Lung (tissue), 11 donors: ENCODE measurements at regions not wholly inside any gene's neighbourhood (a gene's known extent, or its start where the extent isn't known, plus 50 kb on each side); places are given as distances from the start of the nearest gene placed in this dataset.

Experiments used
- ATAC-seq: fragments of 200-7000 bp; cut with Tn5 transposase; one replicate; pipeline ENCODE4 v1.9.1; 2020; ENCODE audit warnings: moderate number of reproducible peaks; ENCODE audit not compliant: insufficient read depth, low FRiP score
- DNase-seq, 3 donors: peaks; one replicate each; pipeline ENCODE4 v3.0.0-alpha.2; 2013 to 2017
- H3K27ac ChIP-seq, 2 donors: one replicate each; pipeline ENCODE4 v1.5.1; 2013; ENCODE audit warnings: mild to moderate bottlenecking in 2 of 2, moderate library complexity in 2 of 2, control low read depth in 1 of 2, inconsistent platforms in 1 of 2, low read depth in 1 of 2, low read length in 1 of 2
- H3K27me3 ChIP-seq, 3 donors: one replicate each; pipeline ENCODE4 v1.5.1; 2013; ENCODE audit warnings: low read length in 2 of 3; ENCODE audit not compliant: control insufficient read depth in 3 of 3, insufficient read depth in 3 of 3
- H3K36me3 ChIP-seq, 4 donors: one replicate each; pipeline ENCODE4 v1.5.1; 2013; ENCODE audit warnings: low read length in 4 of 4, mild to moderate bottlenecking in 1 of 4, moderate library complexity in 1 of 4; ENCODE audit not compliant: control insufficient read depth in 4 of 4, insufficient read depth in 4 of 4
- H3K4me1 ChIP-seq, 5 donors: one replicate each; pipeline ENCODE4 v1.5.1; 2013; ENCODE audit warnings: low read length in 5 of 5, mild to moderate bottlenecking in 2 of 5, moderate library complexity in 1 of 5; ENCODE audit not compliant: control insufficient read depth in 5 of 5, insufficient read depth in 5 of 5
- H3K4me3 ChIP-seq: one replicate; pipeline ENCODE4 v1.5.1; 2013; ENCODE audit warnings: mild to moderate bottlenecking, control low read depth, moderate library complexity
- H3K9ac ChIP-seq, 2 donors: one replicate each; pipeline ENCODE4 v1.5.1; 2013; ENCODE audit warnings: low read length in 2 of 2, control low read depth in 1 of 2; ENCODE audit not compliant: insufficient read depth in 1 of 2
- H3K9me3 ChIP-seq, 4 donors: one replicate each; pipeline ENCODE4 v1.5.1; 2013; ENCODE audit warnings: low read length in 3 of 4, mild to moderate bottlenecking in 1 of 4, moderate library complexity in 1 of 4; ENCODE audit not compliant: control insufficient read depth in 4 of 4, insufficient read depth in 3 of 4
- CTCF ChIP-seq: IDR thresholded peaks from 2 replicates; pipeline ENCODE4 v1.5.1; 2012; ENCODE audit warnings: mild to moderate bottlenecking; ENCODE audit errors: control extremely low read depth, extremely low read depth
- whole genome bisulfite sequencing, 2 donors: extraction: QIAGEN DNeasy Blood & Tissue Kit; methylation state at CpG; one replicate each; pipeline ENCODE4 v1.1.7; 2013; 5-methylcytosine and 5-hydroxymethylcytosine counted together
- donor health status: control.
- donor health status: control.
- donor health status: Bipolar disorder and iron deficiency.
- donor health status: healthy.
- donor health status: DM: yes; HTN: yes; CAD: no.

DNA sequence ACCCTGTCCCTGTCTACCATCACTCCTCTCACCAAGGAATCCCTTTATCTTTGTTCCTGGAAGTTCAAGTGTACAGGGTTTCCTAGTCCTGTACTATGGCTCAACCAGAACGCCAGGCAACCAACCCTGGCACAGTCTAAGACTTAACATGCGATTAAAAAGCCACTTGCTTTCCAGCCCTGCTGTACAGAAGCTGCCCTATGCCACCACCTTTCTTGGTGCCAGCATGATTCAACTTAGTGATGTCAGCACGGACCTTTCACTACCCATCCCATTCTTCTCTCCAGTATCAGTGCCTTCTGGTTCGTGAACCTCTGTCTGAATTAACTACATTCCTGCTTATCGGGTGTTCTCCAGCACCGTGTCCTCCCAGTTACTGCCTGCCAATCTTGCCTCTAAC lies 151.1 kb downstream of the KLF12 start:
- 83 to 94% methylated on average over 6 of the region's 6 CpGs for WGBS, 2 donors
- DNase-seq = no peak
- Histone ChIP-seq H3K27me3 (no peaks in the 10 kb centered on the region), H3K9me3 (no peaks in the 10 kb centered on the region), H3K27ac (peak overlapping the region in 1 of 2 donors; percentile 37), H3K36me3 (peaks cover 0 to 6% (median 0%) of the 10 kb centered on the region in 4 donors), H3K4me1 (peaks cover 0 to 9% (median 4%) of the 10 kb centered on the region in 5 donors), H3K9ac (no peak overlapping the region), H3K4me3 (no peak overlapping the region)
- no peak for TF ChIP-seq CTCF
- ATAC-seq = no peak

- ATAC-seq (no peak), DNase-seq (peak in 1 of 3 donors; percentile 17)
- Histone ChIP-seq H3K9ac (no peak overlapping the region), H3K36me3 (peaks cover 0 to 6% (median 0%) of the 10 kb centered on the region in 4 donors), H3K4me3 (no peak overlapping the region), H3K27ac (no peak overlapping the region), H3K9me3 (no peaks in the 10 kb centered on the region), H3K4me1 (peaks cover 0 to 9% (median 4%) of the 10 kb centered on the region in 5 donors), H3K27me3 (no peaks in the 10 kb centered on the region)
- 72 to 78% methylated on average over 4 of the region's 4 CpGs for WGBS, 2 donors
- no peak for TF ChIP-seq CTCF
These were observed 152.6 kb downstream of the KLF12 start for GRCh38 chr13:73981595-73981994.

- 97% methylated on average over 4 of the region's 4 CpGs for WGBS, 2 donors
- no peaks in the 10 kb centered on the region for H3K27me3 ChIP-seq
- ATAC-seq = no peak
- no peak overlapping the region for H3K9ac ChIP-seq
- H3K27ac ChIP-seq = no peak overlapping the region
- no peak overlapping the region for H3K4me3 ChIP-seq
- no peak for DNase-seq
- no peaks in the 10 kb centered on the region for H3K9me3 ChIP-seq
- TF ChIP-seq CTCF = no peak
- H3K4me1 ChIP-seq = peaks cover 0 to 12% (median 0%) of the 10 kb centered on the region in 5 donors
- no peaks in the 10 kb centered on the region for H3K36me3 ChIP-seq
These were observed 158.4 kb downstream of the KLF12 start for GRCh38 chr13:73975767-73976166.

DNA sequence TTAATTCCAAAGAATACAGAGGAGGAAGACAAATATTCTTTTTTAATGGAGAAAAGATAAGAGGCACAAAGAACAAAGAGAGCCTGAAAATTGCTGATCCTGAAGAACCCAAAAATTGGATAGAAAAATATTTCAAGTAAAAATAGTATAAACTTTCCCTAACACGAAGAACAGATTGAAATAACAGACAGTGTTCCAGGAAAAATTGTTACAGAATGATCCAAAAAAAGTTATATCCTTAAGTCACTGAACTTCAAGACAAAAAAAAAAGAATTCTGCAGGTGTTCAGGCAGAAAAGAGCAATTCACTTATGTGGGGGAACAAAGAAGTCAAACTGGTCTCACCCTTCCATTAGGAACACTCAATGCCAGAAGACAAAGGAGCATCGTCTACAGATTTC lies 160.2 kb downstream of the KLF12 start:
- Histone ChIP-seq H3K9ac (no peak overlapping the region), H3K27me3 (no peaks in the 10 kb centered on the region), H3K27ac (no peak overlapping the region), H3K4me3 (no peak overlapping the region), H3K4me1 (peaks cover 0 to 19% (median 0%) of the 10 kb centered on the region in 5 donors), H3K36me3 (no peaks in the 10 kb centered on the region), H3K9me3 (peaks cover 0 to 3% (median 0%) of the 10 kb centered on the region in 4 donors)
- TF ChIP-seq CTCF = no peak
- ATAC-seq (no peak), DNase-seq (no peak)
- 86 to 95% methylated on average over 2 of the region's 2 CpGs for WGBS, 2 donors
